ENCODE measurements at regions not wholly inside any gene's neighbourhood (a gene's known extent, or its start where the extent isn't known, plus 50 kb on each side); places are given as distances from the start of the nearest gene placed in this dataset.

DNA sequence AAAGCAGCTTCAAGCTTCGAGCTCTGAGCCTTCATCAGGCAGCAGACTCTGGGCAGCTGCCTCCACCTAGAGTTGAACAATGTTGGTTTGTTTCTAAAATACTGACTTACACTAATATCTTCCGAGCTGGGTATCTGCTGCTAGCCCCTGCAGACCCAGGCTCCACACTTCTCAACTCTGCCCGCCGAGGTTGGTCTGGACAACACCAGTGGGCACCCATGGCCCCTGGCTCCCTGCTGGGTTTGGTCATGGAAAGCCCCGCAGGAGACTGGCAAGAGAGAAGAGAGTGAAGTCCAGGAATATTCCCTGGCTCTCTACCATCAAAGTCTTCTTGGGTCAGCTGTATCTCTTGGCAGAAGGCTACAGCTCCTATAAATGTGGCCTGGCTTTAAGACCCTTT, 214.2 kb upstream of the TMEM132C start:
- TF ChIP-seq, protein P1, sequence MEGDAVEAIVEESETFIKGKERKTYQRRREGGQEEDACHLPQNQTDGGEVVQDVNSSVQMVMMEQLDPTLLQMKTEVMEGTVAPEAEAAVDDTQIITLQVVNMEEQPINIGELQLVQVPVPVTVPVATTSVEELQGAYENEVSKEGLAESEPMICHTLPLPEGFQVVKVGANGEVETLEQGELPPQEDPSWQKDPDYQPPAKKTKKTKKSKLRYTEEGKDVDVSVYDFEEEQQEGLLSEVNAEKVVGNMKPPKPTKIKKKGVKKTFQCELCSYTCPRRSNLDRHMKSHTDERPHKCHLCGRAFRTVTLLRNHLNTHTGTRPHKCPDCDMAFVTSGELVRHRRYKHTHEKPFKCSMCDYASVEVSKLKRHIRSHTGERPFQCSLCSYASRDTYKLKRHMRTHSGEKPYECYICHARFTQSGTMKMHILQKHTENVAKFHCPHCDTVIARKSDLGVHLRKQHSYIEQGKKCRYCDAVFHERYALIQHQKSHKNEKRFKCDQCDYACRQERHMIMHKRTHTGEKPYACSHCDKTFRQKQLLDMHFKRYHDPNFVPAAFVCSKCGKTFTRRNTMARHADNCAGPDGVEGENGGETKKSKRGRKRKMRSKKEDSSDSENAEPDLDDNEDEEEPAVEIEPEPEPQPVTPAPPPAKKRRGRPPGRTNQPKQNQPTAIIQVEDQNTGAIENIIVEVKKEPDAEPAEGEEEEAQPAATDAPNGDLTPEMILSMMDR (IDR thresholded peaks at IDR 0.05; ENCODE audit: borderline replicate concordance, insufficient read depth, low read depth, low read length), result no peak
- H3K4me3 ChIP-seq (ENCODE audit: low read depth, low read length), result no peak overlapping the region

DNA sequence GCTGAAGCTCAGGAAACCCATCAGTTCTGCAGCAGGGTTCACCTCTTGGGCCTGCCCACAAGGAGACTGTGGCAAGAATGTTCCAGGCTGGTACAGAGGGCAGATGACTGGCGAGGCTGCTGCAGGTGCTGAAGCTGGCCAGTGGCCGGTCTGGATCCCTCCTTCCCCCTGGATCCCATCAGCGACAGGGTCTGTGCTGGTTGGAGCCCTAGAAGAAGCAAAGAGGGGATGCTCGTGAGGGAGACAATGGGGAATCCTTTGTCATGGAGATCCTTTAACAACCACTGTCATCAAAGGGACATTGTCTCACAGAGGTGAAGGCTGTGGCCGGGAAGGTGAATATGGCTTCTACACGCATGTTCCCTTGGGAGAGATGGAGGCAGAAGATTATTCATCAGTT, 211.4 kb upstream of the TMEM132C start:
- TF ChIP-seq, protein P1 (IDR thresholded peaks at IDR 0.05; ENCODE audit: borderline replicate concordance, insufficient read depth, low read depth, low read length), result no peak
- H3K4me3 ChIP-seq (ENCODE audit: low read depth, low read length), result no peak overlapping the region

DNA sequence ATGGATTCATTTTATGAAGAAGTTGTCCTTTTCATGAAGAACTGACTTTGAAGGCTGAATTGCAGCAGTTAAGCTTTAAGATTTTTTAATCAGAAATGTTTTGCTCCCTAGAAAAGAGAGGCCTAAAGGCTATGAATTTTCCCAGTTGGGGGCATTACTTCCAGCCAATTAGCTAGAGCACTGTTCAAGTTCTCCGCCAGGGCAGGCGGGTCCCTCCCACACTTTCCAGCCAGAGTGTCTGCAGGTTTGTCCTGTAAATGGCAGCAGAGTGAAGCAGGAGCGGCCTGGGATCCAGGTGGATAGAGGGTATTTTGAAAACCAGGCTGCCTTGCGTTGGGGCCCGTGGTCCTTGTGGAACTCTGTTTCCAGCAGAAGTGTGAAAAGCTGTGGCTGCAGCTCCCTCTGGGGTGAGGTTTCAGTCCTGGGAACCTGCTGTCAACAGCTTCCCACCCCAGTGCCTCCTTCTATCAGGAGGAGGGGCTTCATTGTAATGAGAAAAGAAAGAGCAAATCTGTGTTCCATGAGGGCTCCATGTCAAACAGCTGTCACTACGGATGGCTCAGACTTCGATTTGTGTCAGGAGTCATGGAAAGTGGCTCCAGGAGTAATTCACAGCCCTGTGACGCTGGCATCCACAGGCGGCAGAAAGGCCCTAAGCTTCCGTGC, 210.7 kb upstream of the TMEM132C start:
- no peak overlapping the region for H3K4me3 ChIP-seq (ENCODE audit: low read depth, low read length)
- TF ChIP-seq, protein P1 (IDR thresholded peaks at IDR 0.05; ENCODE audit: borderline replicate concordance, insufficient read depth, low read depth, low read length), result no peak

DNA sequence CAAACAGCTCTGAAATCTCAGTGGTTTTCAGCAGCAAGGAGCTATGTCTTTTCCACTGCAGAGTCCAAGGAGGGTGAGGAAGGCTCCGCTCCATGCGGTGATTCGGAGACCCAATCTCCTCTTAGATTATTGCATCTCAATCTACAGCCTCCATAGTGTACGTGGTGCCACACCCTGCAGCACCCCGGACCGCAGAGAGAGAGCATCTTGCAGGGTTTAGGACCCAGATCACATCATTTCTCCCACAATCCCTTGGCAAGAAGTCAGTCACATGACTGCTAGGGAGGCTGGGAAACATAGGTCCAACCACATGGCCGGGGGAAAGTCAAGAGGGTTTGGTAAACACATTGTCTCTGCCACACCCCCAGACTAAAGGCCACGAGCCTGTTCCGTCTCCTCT, 209.4 kb upstream of the TMEM132C start:
- H3K4me3 ChIP-seq (ENCODE audit: low read depth, low read length), result no peak overlapping the region

DNA sequence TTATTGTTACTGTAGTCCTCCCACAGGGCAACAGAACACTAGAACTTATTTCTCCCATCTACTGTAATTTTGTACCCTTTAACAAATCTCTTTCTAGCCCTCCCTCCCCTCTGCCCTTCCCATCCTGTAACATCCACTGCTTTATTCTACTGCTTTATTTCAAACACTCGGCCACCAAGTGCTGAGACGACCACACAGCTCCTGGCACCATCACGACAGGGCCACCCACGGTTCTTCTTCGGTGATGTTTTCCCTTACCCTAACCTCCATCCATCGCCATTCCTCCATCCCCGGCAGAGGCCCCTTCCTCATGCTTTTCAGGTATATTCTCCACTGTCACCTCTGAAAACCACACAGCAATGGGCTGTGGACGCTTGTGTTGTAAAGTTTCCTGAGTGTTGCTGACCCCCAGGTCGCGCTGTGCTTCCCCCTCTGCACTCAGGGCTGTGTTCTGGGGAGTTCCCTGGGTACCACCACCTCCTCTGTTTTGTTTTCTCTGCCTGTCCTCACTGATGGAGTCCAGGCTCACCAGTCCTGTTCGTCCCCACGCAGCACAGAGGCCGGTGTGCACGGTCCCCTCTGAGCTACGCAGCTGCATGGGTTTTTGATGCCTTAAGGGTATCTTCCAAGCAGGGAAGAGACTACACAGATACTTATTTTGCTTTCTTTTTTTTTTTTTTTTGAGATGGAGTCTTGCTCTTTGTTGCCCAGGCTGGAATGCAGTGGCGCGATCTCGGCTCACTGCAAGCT, 207.2 kb upstream of the TMEM132C start:
- no peak overlapping the region for H3K4me3 ChIP-seq (ENCODE audit: low read depth, low read length)
- TF ChIP-seq, protein P1 (IDR thresholded peaks at IDR 0.05; ENCODE audit: borderline replicate concordance, insufficient read depth, low read depth, low read length), result no peak

More for the DNA sequence above, 209.4 kb upstream of the TMEM132C start:
- TF ChIP-seq, protein P1 (IDR thresholded peaks at IDR 0.05; ENCODE audit: borderline replicate concordance, insufficient read depth, low read depth, low read length), result no peak

DNA sequence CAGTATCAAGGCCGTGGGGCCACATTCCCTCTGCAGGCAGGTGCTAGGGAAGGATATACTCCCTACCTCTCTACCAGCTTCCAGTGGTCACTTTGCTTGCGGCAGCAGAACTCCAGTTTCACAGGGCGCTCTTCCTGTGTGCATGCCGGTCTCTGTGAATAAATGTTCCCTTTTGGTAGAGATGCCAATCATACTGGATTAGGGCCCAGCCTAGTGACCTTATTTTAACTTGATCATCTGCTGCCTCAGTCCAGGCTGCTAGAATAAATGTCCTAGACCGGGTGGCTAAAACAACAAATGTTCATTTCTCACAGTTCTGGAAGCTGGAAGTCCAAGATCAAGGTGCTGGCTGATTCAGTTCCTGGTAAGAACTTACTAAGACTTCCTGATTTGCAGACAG, 198.8 kb upstream of the TMEM132C start:
- H3K4me3 ChIP-seq (ENCODE audit: low read depth, low read length), result no peak overlapping the region
- TF ChIP-seq, protein P1 (IDR thresholded peaks at IDR 0.05; ENCODE audit: borderline replicate concordance, insufficient read depth, low read depth, low read length), result no peak

Measured in GM12875 (cell line).